Spleen (tissue), 11 donors: ENCODE measurements at regions not wholly inside any gene's neighbourhood (a gene's known extent, or its start where the extent isn't known, plus 50 kb on each side); places are given as distances from the start of the nearest gene placed in this dataset.
A peak's percentile ranks its signal among the peaks of the same experiment; 100 is the strongest.

Experiments
- DNase-seq: peaks from one replicate; pipeline ENCODE4 v3.0.0-alpha.2; 2020
- H3K27ac ChIP-seq, 8 donors: fragments of 200-600 bp; sonication (generic) in 7 of 8; 1 replicate in 4 of 8; 2 replicates in 4 of 8; pipeline versions ENCODE4 v1.5.0 to v1.8.0; 2016 to 2021; ENCODE audit warnings: inconsistent platforms in 4 of 8, mild to moderate bottlenecking in 4 of 8, moderate library complexity in 1 of 8
- H3K27me3 ChIP-seq, 7 donors: fragments of 200-600 bp; sonication (generic) in 6 of 7; replicated peaks in 1 of 7; 1 replicate in 4 of 7; 2 replicates in 3 of 7; pipeline versions ENCODE4 v1.5.0 to v1.8.0; 2016 to 2021; ENCODE audit warnings: inconsistent platforms in 3 of 7, mild to moderate bottlenecking in 1 of 7
- H3K36me3 ChIP-seq, 6 donors: fragments of 200-600 bp; sonication (generic) in 5 of 6; 1 replicate in 4 of 6; 2 replicates in 2 of 6; pipeline versions ENCODE4 v1.5.0 to v1.8.0; 2016 to 2021; ENCODE audit warnings: inconsistent platforms in 2 of 6
- H3K4me1 ChIP-seq, 6 donors: fragments of 200-600 bp; sonication (generic) in 5 of 6; 1 replicate in 3 of 6; 2 replicates in 3 of 6; pipeline versions ENCODE4 v1.5.0 to v1.8.0; 2016 to 2021; ENCODE audit warnings: inconsistent platforms in 3 of 6
- H3K4me3 ChIP-seq, 8 donors: fragments of 200-600 bp; sonication (generic) in 7 of 8; 1 replicate in 4 of 8; 2 replicates in 4 of 8; pipeline versions ENCODE4 v1.5.0 to v1.8.0; 2016 to 2021; ENCODE audit warnings: inconsistent platforms in 4 of 8, mild to moderate bottlenecking in 4 of 8, moderate library complexity in 2 of 8
- H3K9me3 ChIP-seq, 8 donors: fragments of 200-600 bp; sonication (generic) in 7 of 8; 1 replicate in 4 of 8; 2 replicates in 4 of 8; pipeline versions ENCODE4 v1.5.0 to v1.8.0; 2016 to 2021; ENCODE audit warnings: inconsistent platforms in 4 of 8
- POLR2A ChIP-seq, 3 donors: fragments of 450-650 bp; IDR thresholded peaks; one replicate each; pipeline ENCODE4 v1.5.1; 2017; ENCODE audit warnings: antibody characterized with exemption in 3 of 3, mild to moderate bottlenecking in 1 of 3
- POLR2AphosphoS5 ChIP-seq, 3 donors: sonication (generic); formaldehyde crosslinking; IDR thresholded peaks; one replicate each; pipeline ENCODE4 v1.5.1; 2017; ENCODE audit warnings: antibody characterized with exemption in 3 of 3
- WGBS, 5 donors: extraction: QIAGEN DNeasy Blood & Tissue Kit in 3 of 5; methylation state at CpG; one replicate each; pipeline versions ENCODE4 v1.1.5 to v1.1.7; 2013 to 2018; 5-methylcytosine and 5-hydroxymethylcytosine counted together
- intact Hi-C: fragments of 100-400 bp; cut with DNase I; formaldehyde crosslinking; loops from one replicate; pipeline ENCODE4 v1.15.0; 2023; ENCODE audit warnings: low total_unique reads
- TF ChIP-seq, protein P1 (sequence below), 11 experiments: fragments of 200-600 bp in 7 of 11; fragments of 450-650 bp in 4 of 11; sonication (generic) in 4 of 11; IDR thresholded peaks in 8 of 11; conservative IDR thresholded peaks in 3 of 11; 1 replicate in 7 of 11; 2 replicates in 4 of 11; pipeline versions ENCODE4 v1.4.0 to v1.8.0; 2016 to 2021; ENCODE audit warnings: antibody characterized with exemption in 11 of 11, inconsistent platforms in 4 of 11, mild to moderate bottlenecking in 1 of 11
- donor health status: healthy with polysubstance abuse.
- donor health status: DM: no; HTN: no; CAD: no; lungs with moderate emphysema.
- donor health status: DM: no; HTN: no; CAD: no.
- donor health status: Bipolar disorder and iron deficiency.
- donor health status: healthy.
- donor health status: DM: no; HTN: no; CAD: no.
- donor health status: DM: yes; HTN: yes; CAD: no.

DNA sequence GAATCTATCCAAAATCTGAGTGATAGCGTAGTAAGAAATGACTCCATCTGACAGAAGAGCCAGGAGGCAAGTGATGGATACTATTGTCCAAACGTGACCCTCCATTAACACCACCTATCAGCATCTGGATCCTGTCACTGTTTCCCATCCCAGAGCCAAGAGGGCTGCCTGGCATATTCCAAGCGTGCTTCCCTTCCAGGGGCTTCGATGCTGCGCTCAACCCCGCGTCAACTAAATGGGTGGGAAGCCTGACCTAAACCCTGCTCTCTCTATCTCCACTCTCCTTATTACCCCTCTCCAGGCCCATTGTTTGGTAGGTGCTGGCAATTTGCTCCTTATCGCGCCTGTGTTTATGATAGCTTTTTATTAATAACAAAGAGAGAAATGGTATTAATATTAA is 83.2 kb downstream of the NR2F2 start:
- intact Hi-C loops, result no loop called here

DNA sequence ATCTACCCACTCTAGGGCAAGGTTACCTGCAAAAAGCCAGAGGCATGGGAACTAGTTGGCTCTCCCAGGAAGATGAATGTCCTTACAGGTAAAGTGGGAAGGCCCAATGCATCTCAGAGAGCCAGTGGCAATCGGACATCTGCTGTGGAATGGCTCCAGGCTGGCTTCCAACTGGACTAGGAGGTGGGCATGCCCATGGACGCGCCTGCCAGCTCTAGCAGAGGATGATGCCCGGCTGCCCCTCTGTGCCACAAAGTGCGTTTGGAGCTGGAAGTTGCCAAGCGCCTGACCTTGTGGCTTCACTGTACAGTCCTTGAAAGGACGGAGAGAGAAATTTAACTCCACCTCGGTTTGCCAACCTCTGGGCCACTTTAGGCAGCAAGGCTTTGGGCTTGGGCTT is 84.4 kb downstream of the NR2F2 start:
- no peak for TF ChIP-seq POLR2A (IDR thresholded peaks at IDR 0.05)
- no peak for TF ChIP-seq POLR2AphosphoS5 (IDR thresholded peaks at IDR 0.05)
- TF ChIP-seq, protein P1, sequence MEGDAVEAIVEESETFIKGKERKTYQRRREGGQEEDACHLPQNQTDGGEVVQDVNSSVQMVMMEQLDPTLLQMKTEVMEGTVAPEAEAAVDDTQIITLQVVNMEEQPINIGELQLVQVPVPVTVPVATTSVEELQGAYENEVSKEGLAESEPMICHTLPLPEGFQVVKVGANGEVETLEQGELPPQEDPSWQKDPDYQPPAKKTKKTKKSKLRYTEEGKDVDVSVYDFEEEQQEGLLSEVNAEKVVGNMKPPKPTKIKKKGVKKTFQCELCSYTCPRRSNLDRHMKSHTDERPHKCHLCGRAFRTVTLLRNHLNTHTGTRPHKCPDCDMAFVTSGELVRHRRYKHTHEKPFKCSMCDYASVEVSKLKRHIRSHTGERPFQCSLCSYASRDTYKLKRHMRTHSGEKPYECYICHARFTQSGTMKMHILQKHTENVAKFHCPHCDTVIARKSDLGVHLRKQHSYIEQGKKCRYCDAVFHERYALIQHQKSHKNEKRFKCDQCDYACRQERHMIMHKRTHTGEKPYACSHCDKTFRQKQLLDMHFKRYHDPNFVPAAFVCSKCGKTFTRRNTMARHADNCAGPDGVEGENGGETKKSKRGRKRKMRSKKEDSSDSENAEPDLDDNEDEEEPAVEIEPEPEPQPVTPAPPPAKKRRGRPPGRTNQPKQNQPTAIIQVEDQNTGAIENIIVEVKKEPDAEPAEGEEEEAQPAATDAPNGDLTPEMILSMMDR (IDR thresholded peaks at IDR 0.05 in 8 of 11, conservative IDR thresholded peaks at IDR 0.05 in 3 of 11), result no peak
- no peak for DNase-seq
- Histone ChIP-seq H3K27ac (no peak overlapping the region), H3K9me3 (peaks cover 0 to 4% (median 0%) of the 10 kb centered on the region in 8 donors), H3K4me1 (peaks cover 0 to 22% (median 12%) of the 10 kb centered on the region in 6 donors), H3K4me3 (no peak overlapping the region), H3K36me3 (no peaks in the 10 kb centered on the region), H3K27me3 (peaks cover 3 to 100% (median 78%) of the 10 kb centered on the region in 7 donors)
- WGBS, 5 donors, result 21 to 36% (median 26%) methylated on average over 8 of the region's 8 CpGs
- intact Hi-C loops, result no loop called here

More for the DNA sequence above, 83.2 kb downstream of the NR2F2 start:
- H3K4me3 ChIP-seq, result no peak overlapping the region
- DNase-seq, result no peak
- WGBS, 5 donors, result 16 to 30% (median 18%) methylated on average over 9 of the region's 9 CpGs
- H3K36me3 ChIP-seq, result no peaks in the 10 kb centered on the region
- no peak overlapping the region for H3K27ac ChIP-seq
- peaks cover 3 to 100% (median 85%) of the 10 kb centered on the region in 7 donors for H3K27me3 ChIP-seq
- TF ChIP-seq, protein P1 (IDR thresholded peaks at IDR 0.05 in 8 of 11, conservative IDR thresholded peaks at IDR 0.05 in 3 of 11), result no peak
- TF ChIP-seq POLR2AphosphoS5 (IDR thresholded peaks at IDR 0.05) (no peak), POLR2A (IDR thresholded peaks at IDR 0.05) (no peak)
- H3K9me3 ChIP-seq, result peaks cover 0 to 4% (median 0%) of the 10 kb centered on the region in 8 donors
- peaks cover 0 to 34% (median 20%) of the 10 kb centered on the region in 6 donors for H3K4me1 ChIP-seq

DNA sequence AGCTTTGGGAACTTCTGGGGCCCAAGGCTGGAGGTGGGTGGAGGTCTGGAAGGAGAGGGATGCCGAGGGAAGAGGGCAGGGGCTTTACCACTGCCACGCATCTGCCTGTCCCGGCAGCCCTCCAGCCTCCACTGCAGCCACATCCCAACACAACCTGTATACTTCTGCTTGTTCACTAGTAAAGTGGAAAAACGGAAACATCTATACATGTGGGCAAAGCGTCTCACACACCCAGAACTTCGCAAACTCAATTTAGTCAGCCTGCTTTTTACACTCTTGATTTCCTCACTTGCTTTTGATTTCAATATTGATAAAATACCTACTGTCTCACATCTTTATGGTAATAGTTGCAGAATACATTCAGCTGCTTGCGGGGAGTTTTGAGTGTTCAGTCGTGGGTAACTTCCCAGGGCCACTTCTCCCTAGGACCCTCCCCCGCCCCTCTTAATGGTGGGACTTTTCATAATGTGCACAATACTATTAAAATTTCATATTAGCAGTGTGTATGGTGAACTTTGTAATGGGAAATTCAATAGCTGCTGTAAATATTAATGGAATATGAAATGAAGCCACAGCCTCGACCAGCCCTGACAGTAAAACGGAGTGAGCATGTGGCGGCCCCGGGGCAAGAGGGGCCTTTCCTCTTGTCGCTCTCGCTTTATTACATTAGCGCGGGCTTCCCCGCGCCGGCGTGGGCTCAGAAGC is 85.2 kb downstream of the NR2F2 start:
- intact Hi-C loops, result no loop called here
- peaks cover 0 to 21% (median 11%) of the 10 kb centered on the region in 6 donors for H3K4me1 ChIP-seq
- no peaks in the 10 kb centered on the region for H3K36me3 ChIP-seq
- H3K27me3 ChIP-seq, result peaks cover 3 to 100% (median 71%) of the 10 kb centered on the region in 7 donors
- no peak overlapping the region for H3K27ac ChIP-seq
- H3K4me3 ChIP-seq, result peak overlapping the region in 5 of 8 donors; percentile 27 to 61 (median 30)
- DNase-seq, result no peak
- WGBS, 5 donors, result 11 to 26% (median 14%) methylated on average over 18 to 21 of the region's 21 CpGs
- no peak for TF ChIP-seq POLR2AphosphoS5 (IDR thresholded peaks at IDR 0.05)
- TF ChIP-seq, protein P1 (IDR thresholded peaks at IDR 0.05 in 8 of 11, conservative IDR thresholded peaks at IDR 0.05 in 3 of 11), result no peak
- TF ChIP-seq POLR2A (IDR thresholded peaks at IDR 0.05), result no peak
- peaks cover 0 to 4% (median 0%) of the 10 kb centered on the region in 8 donors for H3K9me3 ChIP-seq

DNA sequence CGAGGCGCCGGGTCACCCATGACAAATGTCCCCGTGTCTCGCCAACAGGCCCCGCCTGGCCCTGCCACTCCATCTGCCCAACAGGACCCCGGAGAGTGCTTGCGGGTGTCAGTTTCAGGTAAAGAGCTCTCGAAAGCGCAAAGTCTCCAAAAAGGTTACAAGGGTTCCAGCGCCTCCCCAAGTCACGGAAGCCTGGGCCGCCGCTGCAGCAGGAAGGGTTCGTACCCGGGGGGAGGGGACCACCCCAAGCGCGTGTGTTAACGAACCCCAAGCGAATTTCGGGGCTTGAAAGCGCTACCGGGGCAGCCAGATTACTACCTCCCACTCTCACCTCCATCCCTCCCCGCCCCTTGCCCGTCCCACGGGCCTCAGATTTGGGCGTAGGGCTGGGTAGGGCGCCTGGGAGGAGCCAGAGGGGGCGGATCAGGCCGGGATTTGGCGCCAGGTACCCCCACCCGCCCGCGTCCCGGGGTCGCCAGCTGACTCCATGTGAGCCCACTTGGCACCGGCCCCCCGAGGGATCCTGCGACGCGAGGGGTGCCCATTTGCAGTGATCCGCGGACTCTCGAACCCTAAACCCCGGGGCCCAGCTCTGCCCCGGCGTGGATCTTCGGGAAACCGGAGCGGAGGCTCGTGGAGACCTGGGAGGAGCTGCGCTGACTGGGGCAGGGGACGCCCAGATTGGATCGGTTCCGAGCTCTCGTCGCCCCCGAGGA is 85.9 kb downstream of the NR2F2 start:
- Histone ChIP-seq H3K27me3 (peaks cover 3 to 100% (median 66%) of the 10 kb centered on the region in 7 donors), H3K9me3 (peaks cover 0 to 4% (median 0%) of the 10 kb centered on the region in 8 donors), H3K4me1 (peaks cover 0 to 21% (median 11%) of the 10 kb centered on the region in 6 donors), H3K4me3 (peak overlapping the region in 7 of 8 donors; percentile 17 to 61 (median 28)), H3K27ac (peak overlapping the region in 4 of 8 donors; percentile 3 to 40 (median 11)), H3K36me3 (no peaks in the 10 kb centered on the region)
- DNase-seq, result no peak
- no peak for TF ChIP-seq POLR2AphosphoS5 (IDR thresholded peaks at IDR 0.05)
- no peak for TF ChIP-seq POLR2A (IDR thresholded peaks at IDR 0.05)
- TF ChIP-seq, protein P1 (IDR thresholded peaks at IDR 0.05 in 8 of 11, conservative IDR thresholded peaks at IDR 0.05 in 3 of 11), result no peak
- intact Hi-C loops, result no loop called here
- WGBS, 5 donors, result 5 to 17% (median 7%) methylated on average over 20 to 58 of the region's 58 CpGs
